Activated CD4-positive, alpha-beta memory T cell treated with anti-CD3 and anti-CD28 coated beads for 36 hours (primary cell): ENCODE measurements at regions not wholly inside any gene's neighbourhood (a gene's known extent, or its start where the extent isn't known, plus 50 kb on each side); places are given as distances from the start of the nearest gene placed in this dataset.
"Not testable (repeated sequence)": the region's sequence is repeated elsewhere in the genome, so short reads cannot be mapped to it uniquely, and the experiment has no call there.

Experiments used
- CTCF ChIA-PET: fragments of 350-600 bp; sonication (Branson Sonifier 250); formaldehyde crosslinking; loops from one replicate; lab custom pipeline; 2021; ENCODE audit warnings: antibody characterized with exemption, inconsistent platforms; lab: Charles Lee
- POLR2A ChIA-PET: fragments of 350-600 bp; sonication (Branson Sonifier 250); formaldehyde crosslinking; loops from one replicate; lab custom pipeline; 2021; ENCODE audit warnings: antibody characterized with exemption; lab: Charles Lee
- DNase-seq: peaks from one replicate; pipeline ENCODE4 v3.0.0-alpha.2; 2020
- H3K27ac Mint-ChIP-seq: one replicate; pipeline ENCODE4 v1.8.0; 2021; ENCODE audit warnings: mixed read lengths
- H3K27me3 Mint-ChIP-seq: one replicate; pipeline ENCODE4 v1.8.0; 2021; ENCODE audit warnings: mixed read lengths
- H3K36me3 Mint-ChIP-seq: one replicate; pipeline ENCODE4 v1.8.0; 2021; ENCODE audit warnings: mixed read lengths
- H3K4me1 Mint-ChIP-seq: one replicate; pipeline ENCODE4 v1.8.0; 2021; ENCODE audit warnings: low read depth, mixed read lengths
- H3K4me3 Mint-ChIP-seq: one replicate; pipeline ENCODE4 v1.8.0; 2021; ENCODE audit warnings: mild to moderate bottlenecking, mixed read lengths
- H3K9me3 Mint-ChIP-seq: one replicate; pipeline ENCODE4 v1.8.0; 2021; ENCODE audit warnings: mixed read lengths
- intact Hi-C: fragments of 100-400 bp; cut with micrococcal nuclease; formaldehyde crosslinking; loops from one replicate; pipeline ENCODE4 v1.15.1; 2023

DNA sequence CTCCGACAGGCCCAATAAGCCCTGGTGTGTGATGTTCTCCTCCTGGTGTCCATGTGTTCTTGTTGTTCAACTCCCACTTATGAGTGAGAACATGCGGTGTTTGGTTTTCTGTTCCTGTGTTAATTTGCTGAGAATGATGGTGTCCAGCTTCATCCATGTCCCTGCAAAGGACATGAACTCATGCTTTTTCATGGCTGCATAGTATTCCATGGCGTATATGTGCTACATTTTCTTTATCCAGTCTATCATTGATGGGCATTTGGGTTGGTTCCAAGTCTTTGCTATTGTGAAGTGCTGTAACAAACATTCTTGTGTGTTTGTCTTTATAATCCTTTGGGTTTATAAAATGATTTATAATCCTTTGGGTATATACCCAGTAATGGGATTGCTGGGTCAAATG lies 142.1 kb upstream of the DPP10 start:
- H3K4me3 Mint-ChIP-seq, H3K4me1 Mint-ChIP-seq, H3K9me3 Mint-ChIP-seq, CTCF ChIA-PET, intact Hi-C loops, H3K27ac Mint-ChIP-seq, DNase-seq, POLR2A ChIA-PET, H3K27me3 Mint-ChIP-seq, H3K36me3 Mint-ChIP-seq: not testable (repeated sequence)

- Mint-ChIP-seq H3K27me3 (peaks cover 4% of the 10 kb centered on the region), H3K36me3 (no peaks in the 10 kb centered on the region), H3K27ac (no peak overlapping the region), H3K9me3 (no peaks in the 10 kb centered on the region), H3K4me1 (no peaks in the 10 kb centered on the region), H3K4me3 (no peak overlapping the region)
- no peak for DNase-seq
- intact Hi-C loops = no loop called here
- POLR2A ChIA-PET = no interaction called here
- CTCF ChIA-PET = no interaction called here
These were observed 125.7 kb upstream of the DPP10 start for GRCh38 chr2:114316532-114317300.

- ChIA-PET CTCF (no interaction called here), POLR2A (no interaction called here)
- Mint-ChIP-seq H3K4me1 (no peaks in the 10 kb centered on the region), H3K36me3 (no peaks in the 10 kb centered on the region), H3K9me3 (no peaks in the 10 kb centered on the region), H3K27ac (no peak overlapping the region), H3K27me3 (peaks cover 1% of the 10 kb centered on the region), H3K4me3 (no peak overlapping the region)
- intact Hi-C loops = no loop called here
- DNase-seq = no peak
These were observed 111.8 kb upstream of the DPP10 start for GRCh38 chr2:114330594-114330993.

DNA sequence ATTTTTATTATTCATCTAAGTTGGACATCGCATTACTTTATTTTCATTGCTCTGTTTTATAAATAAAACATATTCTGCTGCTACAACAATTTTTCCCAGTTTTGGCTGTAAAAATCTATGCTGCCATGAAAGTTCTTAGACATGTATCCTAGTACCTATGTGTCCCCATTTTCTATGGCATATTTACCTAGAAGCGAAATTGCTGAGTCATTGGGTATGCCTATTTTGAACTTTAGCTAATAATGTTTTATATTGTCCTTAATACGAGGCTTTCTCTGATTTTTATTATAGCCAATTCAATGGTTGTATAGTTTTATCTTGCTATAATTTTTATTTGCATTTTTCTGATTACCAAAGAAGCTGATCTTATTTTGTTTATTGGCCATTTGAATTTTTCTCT lies 110.5 kb upstream of the DPP10 start:
- POLR2A ChIA-PET = no interaction called here
- H3K9me3 Mint-ChIP-seq = no peaks in the 10 kb centered on the region
- H3K27me3 Mint-ChIP-seq = peaks cover 1% of the 10 kb centered on the region
- no peaks in the 10 kb centered on the region for H3K36me3 Mint-ChIP-seq
- no peak overlapping the region for H3K27ac Mint-ChIP-seq
- intact Hi-C loops = no loop called here
- H3K4me3 Mint-ChIP-seq = no peak overlapping the region
- no peak for DNase-seq
- CTCF ChIA-PET = no interaction called here
- H3K4me1 Mint-ChIP-seq = no peaks in the 10 kb centered on the region

- DNase-seq = no peak
- Mint-ChIP-seq H3K27ac (no peak overlapping the region), H3K4me3 (no peak overlapping the region), H3K4me1 (no peaks in the 10 kb centered on the region), H3K9me3 (no peaks in the 10 kb centered on the region), H3K36me3 (no peaks in the 10 kb centered on the region), H3K27me3 (peaks cover 2% of the 10 kb centered on the region)
- ChIA-PET POLR2A (no interaction called here), CTCF (no interaction called here)
- intact Hi-C loops = no loop called here
These were observed 97.2 kb upstream of the DPP10 start for GRCh38 chr2:114345246-114345645.

DNA sequence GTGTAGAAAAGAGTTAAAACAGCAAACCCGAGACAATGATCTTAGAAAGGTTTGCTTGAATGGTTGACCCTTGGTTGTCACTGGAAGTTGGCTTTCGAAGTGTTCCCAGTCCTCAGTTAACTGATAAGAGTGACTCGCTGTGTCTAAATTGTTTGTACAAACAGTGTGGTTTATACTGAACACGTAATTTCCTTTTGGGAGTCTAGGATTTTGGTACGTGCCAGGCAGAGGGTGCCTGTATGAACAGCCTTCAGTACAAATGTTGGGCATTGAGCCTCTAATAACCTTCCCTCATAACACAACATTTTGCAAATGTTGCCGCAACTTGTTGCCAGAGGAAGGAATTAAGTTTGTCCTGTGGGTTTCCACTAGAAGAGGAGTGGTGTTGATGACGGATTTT lies 95.8 kb upstream of the DPP10 start:
- Mint-ChIP-seq H3K4me1 (no peaks in the 10 kb centered on the region), H3K27me3 (peaks cover 2% of the 10 kb centered on the region), H3K9me3 (no peaks in the 10 kb centered on the region), H3K27ac (no peak overlapping the region), H3K4me3 (no peak overlapping the region), H3K36me3 (no peaks in the 10 kb centered on the region)
- no peak for DNase-seq
- CTCF ChIA-PET = no interaction called here
- POLR2A ChIA-PET = no interaction called here
- intact Hi-C loops = no loop called here

GRCh38 chr2:114350186-114350725 lies 92.2 kb upstream of the DPP10 start:
- Mint-ChIP-seq H3K4me1 (no peaks in the 10 kb centered on the region), H3K9me3 (no peaks in the 10 kb centered on the region), H3K4me3 (no peak overlapping the region), H3K27me3 (peaks cover 2% of the 10 kb centered on the region), H3K27ac (no peak overlapping the region), H3K36me3 (no peaks in the 10 kb centered on the region)
- intact Hi-C loops = no loop called here
- no peak for DNase-seq
- ChIA-PET CTCF (no interaction called here), POLR2A (no interaction called here)

DNA sequence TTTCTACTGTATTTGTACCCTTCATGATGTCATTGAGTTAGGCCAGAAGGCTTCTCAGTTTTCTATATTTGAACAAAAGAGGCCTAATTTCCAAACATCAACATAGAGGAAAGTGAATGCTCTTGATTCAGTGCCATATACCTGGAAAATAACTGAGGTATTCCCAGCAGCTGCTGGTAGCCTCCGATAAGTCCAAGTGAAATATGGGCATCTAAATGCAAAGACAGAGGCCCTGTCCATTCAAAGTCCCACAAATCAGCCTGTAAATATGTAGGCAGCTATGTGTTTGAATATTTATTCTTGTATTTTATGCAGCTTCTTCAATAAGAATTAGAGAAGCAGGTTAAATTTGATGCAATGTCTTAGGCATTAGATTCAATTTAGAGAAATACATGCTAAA lies 89.5 kb upstream of the DPP10 start:
- H3K27me3 Mint-ChIP-seq = no peaks in the 10 kb centered on the region
- H3K27ac Mint-ChIP-seq = no peak overlapping the region
- POLR2A ChIA-PET = no interaction called here
- DNase-seq = no peak
- H3K9me3 Mint-ChIP-seq = no peaks in the 10 kb centered on the region
- H3K36me3 Mint-ChIP-seq = no peaks in the 10 kb centered on the region
- H3K4me1 Mint-ChIP-seq = no peaks in the 10 kb centered on the region
- intact Hi-C loops = no loop called here
- H3K4me3 Mint-ChIP-seq = no peak overlapping the region
- CTCF ChIA-PET = no interaction called here

- Mint-ChIP-seq H3K36me3 (no peaks in the 10 kb centered on the region), H3K9me3 (no peaks in the 10 kb centered on the region), H3K4me1 (no peaks in the 10 kb centered on the region), H3K27ac (no peak overlapping the region), H3K4me3 (no peak overlapping the region), H3K27me3 (no peaks in the 10 kb centered on the region)
- no peak for DNase-seq
- ChIA-PET POLR2A (no interaction called here), CTCF (no interaction called here)
- intact Hi-C loops = no loop called here
These were observed 88.2 kb upstream of the DPP10 start for GRCh38 chr2:114354199-114354598.

GRCh38 chr2:114368705-114369104 lies 73.7 kb upstream of the DPP10 start:
- Mint-ChIP-seq H3K36me3 (peaks cover 2% of the 10 kb centered on the region), H3K27ac (no peak overlapping the region), H3K4me3 (no peak overlapping the region), H3K9me3 (peaks cover 25% of the 10 kb centered on the region), H3K27me3 (no peaks in the 10 kb centered on the region), H3K4me1 (no peaks in the 10 kb centered on the region)
- CTCF ChIA-PET = no interaction called here
- intact Hi-C loops = no loop called here
- DNase-seq = no peak
- POLR2A ChIA-PET = no interaction called here

DNA sequence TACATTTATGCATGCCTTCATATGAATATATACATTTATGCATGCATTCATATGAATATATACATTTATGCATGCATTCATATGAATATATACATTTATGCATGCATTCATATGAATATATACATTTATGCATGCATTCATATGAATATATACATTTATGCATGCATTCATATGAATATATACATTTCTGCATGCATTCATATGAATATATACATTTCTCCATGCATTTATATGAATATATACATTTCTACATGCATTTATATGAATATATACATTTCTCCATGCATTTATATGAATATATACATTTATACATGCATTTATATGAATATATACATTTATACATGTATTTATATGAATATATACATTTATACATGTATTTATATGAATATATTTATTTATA lies 70.7 kb upstream of the DPP10 start:
- H3K36me3 Mint-ChIP-seq, H3K27ac Mint-ChIP-seq, DNase-seq, H3K27me3 Mint-ChIP-seq, POLR2A ChIA-PET, H3K4me3 Mint-ChIP-seq, intact Hi-C loops, CTCF ChIA-PET, H3K4me1 Mint-ChIP-seq: not testable (repeated sequence)
- peaks cover 25% of the 10 kb centered on the region for H3K9me3 Mint-ChIP-seq

GRCh38 chr2:114373591-114373990 lies 68.8 kb upstream of the DPP10 start:
- intact Hi-C loops = no loop called here
- no peak overlapping the region for H3K4me3 Mint-ChIP-seq
- H3K27me3 Mint-ChIP-seq = no peaks in the 10 kb centered on the region
- ChIA-PET POLR2A (no interaction called here), CTCF (no interaction called here)
- DNase-seq = no peak
- H3K9me3 Mint-ChIP-seq = peaks cover 15% of the 10 kb centered on the region
- H3K36me3 Mint-ChIP-seq = peaks cover 2% of the 10 kb centered on the region
- H3K4me1 Mint-ChIP-seq = no peaks in the 10 kb centered on the region
- H3K27ac Mint-ChIP-seq = no peak overlapping the region

GRCh38 chr2:114384441-114384840 lies 58.0 kb upstream of the DPP10 start:
- DNase-seq = no peak
- no peaks in the 10 kb centered on the region for H3K36me3 Mint-ChIP-seq
- ChIA-PET CTCF (no interaction called here), POLR2A (no interaction called here)
- peaks cover 4% of the 10 kb centered on the region for H3K27me3 Mint-ChIP-seq
- no peak overlapping the region for H3K4me3 Mint-ChIP-seq
- H3K27ac Mint-ChIP-seq = no peak overlapping the region
- H3K4me1 Mint-ChIP-seq = no peaks in the 10 kb centered on the region
- intact Hi-C loops = no loop called here
- H3K9me3 Mint-ChIP-seq = peaks cover 7% of the 10 kb centered on the region
